ENCODE measurements at regions not wholly inside any gene's neighbourhood (a gene's known extent, or its start where the extent isn't known, plus 50 kb on each side); places are given as distances from the start of the nearest gene placed in this dataset.

GRCh38 chr14:34004881-34005280, 54.0 kb upstream of the EGLN3 start:
- TF ChIP-seq, protein P1, sequence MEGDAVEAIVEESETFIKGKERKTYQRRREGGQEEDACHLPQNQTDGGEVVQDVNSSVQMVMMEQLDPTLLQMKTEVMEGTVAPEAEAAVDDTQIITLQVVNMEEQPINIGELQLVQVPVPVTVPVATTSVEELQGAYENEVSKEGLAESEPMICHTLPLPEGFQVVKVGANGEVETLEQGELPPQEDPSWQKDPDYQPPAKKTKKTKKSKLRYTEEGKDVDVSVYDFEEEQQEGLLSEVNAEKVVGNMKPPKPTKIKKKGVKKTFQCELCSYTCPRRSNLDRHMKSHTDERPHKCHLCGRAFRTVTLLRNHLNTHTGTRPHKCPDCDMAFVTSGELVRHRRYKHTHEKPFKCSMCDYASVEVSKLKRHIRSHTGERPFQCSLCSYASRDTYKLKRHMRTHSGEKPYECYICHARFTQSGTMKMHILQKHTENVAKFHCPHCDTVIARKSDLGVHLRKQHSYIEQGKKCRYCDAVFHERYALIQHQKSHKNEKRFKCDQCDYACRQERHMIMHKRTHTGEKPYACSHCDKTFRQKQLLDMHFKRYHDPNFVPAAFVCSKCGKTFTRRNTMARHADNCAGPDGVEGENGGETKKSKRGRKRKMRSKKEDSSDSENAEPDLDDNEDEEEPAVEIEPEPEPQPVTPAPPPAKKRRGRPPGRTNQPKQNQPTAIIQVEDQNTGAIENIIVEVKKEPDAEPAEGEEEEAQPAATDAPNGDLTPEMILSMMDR (IDR thresholded peaks at IDR 0.05), result no peak
- TF ChIP-seq POLR2A (IDR thresholded peaks at IDR 0.05), result no peak

Data from Peyer's patch (tissue), 4 donors.